GM12878 (cell line): ENCODE measurements at regions not wholly inside any gene's neighbourhood (a gene's known extent, or its start where the extent isn't known, plus 50 kb on each side); places are given as distances from the start of the nearest gene placed in this dataset.

ENCODE experiments used
- ATAC-seq: fragments of 200-7000 bp; cut with Tn5 transposase; 3 replicates; pipeline ENCODE4 v1.9.1; 2020; ENCODE audit warnings: mild to moderate bottlenecking, moderate library complexity
- BruUV-seq: library from RNA; stranded (reverse); fragments of 400-500 nt; replicated peaks from 2 replicates; lab custom pipeline; 2021; lab: Mats Ljungman, UMichigan
- CTCF ChIA-PET: fragments of 300-600 bp; sonication (Branson Sonifier 250); formaldehyde crosslinking; extraction: SDS; loops from one replicate; lab custom pipeline; 2021; ENCODE audit warnings: inconsistent platforms; lab: Yijun Ruan, JAX
- POLR2A ChIA-PET: fragments of 350-600 bp; formaldehyde crosslinking; extraction: SDS; loops from one replicate; lab custom pipeline; 2021; ENCODE audit warnings: inconsistent platforms; lab: Charles Lee
- RAD21 ChIA-PET: fragments of 300-600 bp; sonication (Branson Sonifier 250); formaldehyde crosslinking; loops from one replicate; lab custom pipeline; 2023; ENCODE audit warnings: antibody characterized with exemption; ENCODE audit not compliant: unreplicated experiment; lab: Charles Lee
- SMC1A ChIA-PET: fragments of 300-600 bp; sonication (Branson Sonifier 250); formaldehyde crosslinking; loops from one replicate; lab custom pipeline; 2023; ENCODE audit not compliant: unreplicated experiment, uncharacterized antibody; lab: Charles Lee
- DNase-seq: peaks from one replicate; pipeline ENCODE4 v3.0.0-alpha.2; 2011; ENCODE audit warnings: low read depth, low spot score
- FAIRE-seq: peaks from 3 replicates; lab custom pipeline; 2011; peaks lifted over from hg19 to GRCh38; lab: Jason Lieb, UNC
- H2AFZ ChIP-seq: 2 replicates; pipeline ENCODE4 v1.6.0; 2011; ENCODE audit warnings: low read depth, low read length, control low read depth; ENCODE audit not compliant: control insufficient read depth
- H3K27ac ChIP-seq: 2 replicates; pipeline ENCODE4 v1.5.1; 2011; ENCODE audit warnings: control low read depth; ENCODE audit not compliant: control insufficient read depth, insufficient read depth
- H3K27me3 ChIP-seq, 2 experiments: replicated peaks in 1 of 2; 2 replicates each; pipeline versions ENCODE4 v1.6.0 to v1.6.1; 2011; ENCODE audit warnings: low read length in 1 of 2; ENCODE audit not compliant: control insufficient read depth in 2 of 2, insufficient read depth in 2 of 2
- H3K36me3 ChIP-seq, 2 experiments: 2 replicates each; pipeline ENCODE4 v1.5.1; 2011; ENCODE audit warnings: low read length in 1 of 2; ENCODE audit not compliant: control insufficient read depth in 2 of 2, insufficient read depth in 2 of 2
- H3K4me1 ChIP-seq: 2 replicates; pipeline ENCODE4 v1.6.1; 2011; ENCODE audit warnings: mild to moderate bottlenecking, low read length, moderate library complexity, mixed read lengths; ENCODE audit not compliant: control insufficient read depth, insufficient read depth
- H3K4me2 ChIP-seq: 2 replicates; pipeline ENCODE4 v1.6.0; 2011; ENCODE audit warnings: control low read depth; ENCODE audit not compliant: control insufficient read depth, insufficient read depth
- H3K4me3 ChIP-seq: fragments of 200-600 bp; sonication (generic); 2 replicates; pipeline ENCODE4 v1.5.1; 2016
- H3K79me2 ChIP-seq: 2 replicates; pipeline ENCODE4 v1.6.0; 2011; ENCODE audit warnings: low read length; ENCODE audit not compliant: control insufficient read depth, insufficient read depth
- H3K9ac ChIP-seq: 2 replicates; pipeline ENCODE4 v1.8.0; 2011; ENCODE audit warnings: low read length, control low read depth, mixed read lengths; ENCODE audit not compliant: control insufficient read depth, insufficient read depth
- H3K9me3 ChIP-seq: replicated peaks from 3 replicates; pipeline ENCODE4 v1.5.1; 2011; ENCODE audit warnings: mild to moderate bottlenecking, low read length; ENCODE audit not compliant: control insufficient read depth, insufficient read depth
- H4K20me1 ChIP-seq: 2 replicates; pipeline ENCODE4 v1.6.0; 2011; ENCODE audit not compliant: control insufficient read depth, insufficient read depth
- ATF2 ChIP-seq: IDR thresholded peaks from 2 replicates; pipeline ENCODE4 v1.6.1; 2012; ENCODE audit warnings: low read length, inconsistent platforms
- CBFB ChIP-seq: IDR thresholded peaks from 2 replicates; pipeline ENCODE4 v1.6.1; 2016; ENCODE audit warnings: antibody characterized with exemption, low read depth
- CHD1 ChIP-seq: IDR thresholded peaks from 2 replicates; pipeline ENCODE4 v1.6.1; 2012; ENCODE audit warnings: low read depth, low read length, improper control_type of control experiment
- CTCF ChIP-seq, 3 experiments: IDR thresholded peaks in 2 of 3; conservative IDR thresholded peaks in 1 of 3; 2 replicates each; pipeline ENCODE4 v1.5.1; 2011; ENCODE audit warnings: low read depth in 3 of 3, low read length in 3 of 3, mild to moderate bottlenecking in 3 of 3, control low read depth in 2 of 3, moderate library complexity in 2 of 3, inconsistent platforms in 1 of 3, mixed read lengths in 1 of 3; ENCODE audit not compliant: control insufficient read depth in 2 of 3, insufficient read depth in 1 of 3; ENCODE audit errors: extremely low read depth in 1 of 3
- FOXM1 ChIP-seq: IDR thresholded peaks from 2 replicates; pipeline ENCODE4 v1.6.1; 2012; ENCODE audit warnings: low read depth, mild to moderate bottlenecking, inconsistent platforms, low read length, moderate library complexity
- IKZF2 ChIP-seq, 2 experiments: fragments of 450-650 bp; IDR thresholded peaks; 2 replicates each; pipeline ENCODE4 v1.6.1; 2017; ENCODE audit warnings: mild to moderate bottlenecking in 2 of 2, moderate library complexity in 2 of 2
- MEF2A ChIP-seq: IDR thresholded peaks from 2 replicates; pipeline ENCODE4 v1.6.1; 2011; ENCODE audit warnings: low read depth, mild to moderate bottlenecking, low read length, moderate library complexity; ENCODE audit not compliant: insufficient read depth
- MEF2B ChIP-seq: fragments of 450-650 bp; IDR thresholded peaks from 2 replicates; pipeline ENCODE4 v1.6.1; 2018; ENCODE audit warnings: mild to moderate bottlenecking, moderate library complexity; ENCODE audit not compliant: partially characterized antibody, poor library complexity, severe bottlenecking
- MTA3 ChIP-seq: IDR thresholded peaks from 2 replicates; pipeline ENCODE4 v1.6.1; 2012; ENCODE audit warnings: low read length, inconsistent platforms, borderline replicate concordance
- NFYA ChIP-seq: IDR thresholded peaks from 2 replicates; pipeline ENCODE4 v1.6.1; 2011; ENCODE audit warnings: low read depth, mild to moderate bottlenecking, low read length, improper control_type of control experiment, borderline replicate concordance
- PKNOX1 ChIP-seq: fragments of 450-650 bp; IDR thresholded peaks from 2 replicates; pipeline ENCODE4 v1.6.1; 2016; ENCODE audit warnings: mild to moderate bottlenecking
- POU2F2 ChIP-seq: IDR thresholded peaks from 3 replicates; pipeline ENCODE4 v1.6.1; 2011; ENCODE audit warnings: low read depth, mild to moderate bottlenecking, low read length, borderline replicate concordance
- SMARCA5 ChIP-seq: fragments of 450-650 bp; IDR thresholded peaks from 2 replicates; pipeline ENCODE4 v1.6.1; 2017; ENCODE audit warnings: mild to moderate bottlenecking
- SPI1 ChIP-seq: IDR thresholded peaks from 2 replicates; pipeline ENCODE4 v1.6.1; 2011; ENCODE audit warnings: low read depth, mild to moderate bottlenecking, low read length, moderate library complexity, borderline replicate concordance; ENCODE audit not compliant: insufficient read depth
- TAF1 ChIP-seq: IDR thresholded peaks from 2 replicates; pipeline ENCODE4 v1.6.1; 2011; ENCODE audit warnings: mild to moderate bottlenecking, low read depth, low read length, borderline replicate concordance
- TCF12 ChIP-seq: IDR thresholded peaks from 2 replicates; pipeline ENCODE4 v1.6.1; 2011; ENCODE audit warnings: low read depth, mild to moderate bottlenecking, low read length
- USF1 ChIP-seq: IDR thresholded peaks from 2 replicates; pipeline ENCODE4 v1.6.1; 2011; ENCODE audit warnings: borderline replicate concordance, low read depth, mild to moderate bottlenecking, moderate library complexity, mixed read lengths, low read length; ENCODE audit not compliant: insufficient read depth; ENCODE audit errors: extremely low read length
- WGBS: methylation state at CpG from one replicate; pipeline ENCODE4 v1.1.6; 2016; ENCODE audit warnings: low lambda C conversion rate; ENCODE audit not compliant: insufficient replicate concordance, insufficient coverage; ENCODE audit errors: missing lambda C conversion rate; 5-methylcytosine and 5-hydroxymethylcytosine counted together
- in situ Hi-C: fragments of 300-500 bp; cut with MboI; formaldehyde crosslinking; loops from 9 replicates; pipeline ENCODE4 v1.14.3; 2018; ENCODE audit warnings: mixed read lengths
- intact Hi-C: fragments of 100-400 bp; cut with micrococcal nuclease; formaldehyde crosslinking; loops from one replicate; pipeline ENCODE4 v1.14.2; 2022; ENCODE audit not compliant: unreplicated experiment

GRCh38 chr2:74079522-74080341 is 68.0 kb downstream of the BOLA3 start:
- peak overlapping the region; percentile 54 for H3K4me2 ChIP-seq
- H2AFZ ChIP-seq, result no peak overlapping the region
- H3K27me3 ChIP-seq, result no peaks in the 10 kb centered on the region
- peaks cover 17% of the 10 kb centered on the region for H3K4me1 ChIP-seq
- 33% methylated on average over 8 of the region's 8 CpGs for WGBS
- DNase-seq (peak; percentile 48), FAIRE-seq (peak; percentile 49), ATAC-seq (peak; percentile 90)
- in situ Hi-C loops, result no loop called here
- CTCF ChIA-PET, result interaction anchor here (0.6 to 2.6 kb wide), 16 partner anchors 23 to 256 kb away, joined by 3 to 29 read pairs (median 4); partner anchors contain the start of gene STAMBP
- no peaks in the 10 kb centered on the region for H3K9me3 ChIP-seq
- intact Hi-C loops, result loop anchor here (5.0 to 10.0 kb wide), 3 partner anchors 77 to 255 kb away; partner anchors contain the start of gene STAMBP
- H4K20me1 ChIP-seq, result no peaks in the 10 kb centered on the region
- POLR2A ChIA-PET, result interaction anchor here (0.6 to 1.4 kb wide), 6 partner anchors 48 to 128 kb away, joined by 3 to 4 read pairs (median 3); no protein-coding TSS in a partner anchor
- RAD21 ChIA-PET, result interaction anchor here (1.0 to 2.6 kb wide), 19 partner anchors 13 to 257 kb away, joined by 3 to 18 read pairs (median 6); partner anchors contain the start of gene STAMBP
- no TSS peak for BruUV-seq
- H3K36me3 ChIP-seq, result peaks cover 26 to 43% of the 10 kb centered on the region in 2 experiments
- H3K9ac ChIP-seq, result no peak overlapping the region; the same call in 1 of the 2 replicates
- SMC1A ChIA-PET, result interaction anchor here (0.6 to 4.9 kb wide), 20 partner anchors 9 to 258 kb away, joined by 3 to 53 read pairs (median 4); partner anchors contain the start of genes MOB1A and STAMBP
- H3K4me3 ChIP-seq, result no peak overlapping the region
- H3K27ac ChIP-seq, result peak overlapping the region; percentile 57
- peaks cover 18% of the 10 kb centered on the region for H3K79me2 ChIP-seq
- TF ChIP-seq PKNOX1 (peak; percentile 41; the same call in 1 of the 2 replicates), CHD1 (no peak), SPI1 (peak; percentile 99), CTCF (IDR thresholded peaks at IDR 0.05 in 2 of 3, conservative IDR thresholded peaks at IDR 0.05 in 1 of 3; ENCODE audit: control insufficient read depth in 2 of 3, extremely low read depth in 1 of 3, insufficient read depth in 1 of 3, low read depth in 3 of 3, low read length in 3 of 3) (no peak), IKZF2 (IDR thresholded peaks at IDR 0.05) (peak; percentile 81 to 82), MEF2A (peak; percentile 98), TCF12 (peak; percentile 48; the same call in 1 of the 2 replicates), CBFB (peak; percentile 45; the same call in 1 of the 2 replicates), USF1 (no peak), TAF1 (peak; percentile 42; the same call in 1 of the 2 replicates), MEF2B (peak; percentile 79), MTA3 (peak; percentile 84), FOXM1 (peak; percentile 49; the same call in 1 of the 2 replicates), SMARCA5 (peak; percentile 87), NFYA (no peak), ATF2 (peak; percentile 80; the same call in 1 of the 2 replicates), POU2F2 (no peak)
